ENCODE measurements at regions not wholly inside any gene's neighbourhood (a gene's known extent, or its start where the extent isn't known, plus 50 kb on each side); places are given as distances from the start of the nearest gene placed in this dataset.

DNA sequence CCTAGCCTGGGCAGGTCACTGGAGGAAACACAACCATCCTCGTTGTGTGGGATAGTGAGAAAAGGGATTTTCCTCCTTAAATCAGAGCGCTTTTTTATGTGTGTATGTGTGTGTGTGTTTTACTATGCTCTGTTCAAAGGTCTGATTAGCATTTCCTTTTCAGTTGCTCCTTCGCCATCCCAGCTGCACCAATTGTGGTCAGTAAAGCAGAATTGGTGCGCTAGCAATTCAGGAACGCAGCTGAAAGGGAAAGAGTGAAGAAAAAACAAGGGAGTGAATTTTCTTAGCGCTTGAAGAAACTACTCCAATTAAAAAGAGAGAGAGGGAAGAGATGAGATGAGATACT is 173.3 kb upstream of the PARP11 start:
- Histone ChIP-seq H3K4me3 (replicated peaks in 1 of 3; ENCODE audit: insufficient read depth in 1 of 3, low read depth in 2 of 3, low read length in 3 of 3) (no peak overlapping the region), H3K4me2 (ENCODE audit: low read depth, low read length) (no peak overlapping the region), H3K27ac (ENCODE audit: extremely low read length, insufficient read depth, low read length) (no peak overlapping the region), H3K4me1 (ENCODE audit: insufficient read depth, low read length) (no peaks in the 10 kb centered on the region), H3K9me3 (ENCODE audit: low read length) (no peaks in the 10 kb centered on the region), H2AFZ (ENCODE audit: low read length) (no peak overlapping the region), H3K36me3 (replicated peaks in 1 of 2; ENCODE audit: control insufficient read depth in 1 of 2, insufficient read depth in 2 of 2, low read length in 2 of 2) (no peaks in the 10 kb centered on the region), H3K9ac (ENCODE audit: insufficient read depth, low read depth, low read length) (no peak overlapping the region), H3K27me3 (ENCODE audit: control insufficient read depth in 1 of 2, insufficient read depth in 2 of 2, low read length in 2 of 2) (no peaks in the 10 kb centered on the region), H3K79me2 (ENCODE audit: insufficient read depth, low read length) (no peaks in the 10 kb centered on the region), H4K20me1 (ENCODE audit: insufficient read depth, low read length) (no peaks in the 10 kb centered on the region)
- BruUV-seq (replicated peaks): no TSS peak
- DNase-seq (ENCODE audit: low spot score) (no peak), FAIRE-seq (no peak), ATAC-seq (no peak)
- in situ Hi-C loops (cut with HindIII; ENCODE audit: extremely low pct_ligation_motif_present, low pct_unique_long_range_greater_than_20kb): no loop called here
- CTCF ChIA-PET (ENCODE audit: low intra/inter-chr PET ratio, low total read pairs): no interaction called here
- POLR2A ChIA-PET: no interaction called here
- intact Hi-C loops (cut with micrococcal nuclease; ENCODE audit: unreplicated experiment): no loop called here
- WGBS (ENCODE audit: low lambda C conversion rate): 85% methylated on average over 6 of the region's 6 CpGs
- TF ChIP-seq, protein P1, sequence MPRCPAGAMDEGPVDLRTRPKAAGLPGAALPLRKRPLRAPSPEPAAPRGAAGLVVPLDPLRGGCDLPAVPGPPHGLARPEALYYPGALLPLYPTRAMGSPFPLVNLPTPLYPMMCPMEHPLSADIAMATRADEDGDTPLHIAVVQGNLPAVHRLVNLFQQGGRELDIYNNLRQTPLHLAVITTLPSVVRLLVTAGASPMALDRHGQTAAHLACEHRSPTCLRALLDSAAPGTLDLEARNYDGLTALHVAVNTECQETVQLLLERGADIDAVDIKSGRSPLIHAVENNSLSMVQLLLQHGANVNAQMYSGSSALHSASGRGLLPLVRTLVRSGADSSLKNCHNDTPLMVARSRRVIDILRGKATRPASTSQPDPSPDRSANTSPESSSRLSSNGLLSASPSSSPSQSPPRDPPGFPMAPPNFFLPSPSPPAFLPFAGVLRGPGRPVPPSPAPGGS (CRISPR knock-in tag; IDR thresholded peaks at IDR 0.05): no peak
- TF ChIP-seq ZSCAN31 (CRISPR knock-in tag; IDR thresholded peaks at IDR 0.05; ENCODE audit: low read depth): no peak
- TF ChIP-seq, protein P2, sequence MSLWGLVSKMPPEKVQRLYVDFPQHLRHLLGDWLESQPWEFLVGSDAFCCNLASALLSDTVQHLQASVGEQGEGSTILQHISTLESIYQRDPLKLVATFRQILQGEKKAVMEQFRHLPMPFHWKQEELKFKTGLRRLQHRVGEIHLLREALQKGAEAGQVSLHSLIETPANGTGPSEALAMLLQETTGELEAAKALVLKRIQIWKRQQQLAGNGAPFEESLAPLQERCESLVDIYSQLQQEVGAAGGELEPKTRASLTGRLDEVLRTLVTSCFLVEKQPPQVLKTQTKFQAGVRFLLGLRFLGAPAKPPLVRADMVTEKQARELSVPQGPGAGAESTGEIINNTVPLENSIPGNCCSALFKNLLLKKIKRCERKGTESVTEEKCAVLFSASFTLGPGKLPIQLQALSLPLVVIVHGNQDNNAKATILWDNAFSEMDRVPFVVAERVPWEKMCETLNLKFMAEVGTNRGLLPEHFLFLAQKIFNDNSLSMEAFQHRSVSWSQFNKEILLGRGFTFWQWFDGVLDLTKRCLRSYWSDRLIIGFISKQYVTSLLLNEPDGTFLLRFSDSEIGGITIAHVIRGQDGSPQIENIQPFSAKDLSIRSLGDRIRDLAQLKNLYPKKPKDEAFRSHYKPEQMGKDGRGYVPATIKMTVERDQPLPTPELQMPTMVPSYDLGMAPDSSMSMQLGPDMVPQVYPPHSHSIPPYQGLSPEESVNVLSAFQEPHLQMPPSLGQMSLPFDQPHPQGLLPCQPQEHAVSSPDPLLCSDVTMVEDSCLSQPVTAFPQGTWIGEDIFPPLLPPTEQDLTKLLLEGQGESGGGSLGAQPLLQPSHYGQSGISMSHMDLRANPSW (CRISPR knock-in tag; IDR thresholded peaks at IDR 0.05; ENCODE audit: borderline replicate concordance): no peak
- no peak for TF ChIP-seq GTF2F1 (IDR thresholded peaks at IDR 0.05; ENCODE audit: low read length)
- TF ChIP-seq ZNF333 (CRISPR knock-in tag; IDR thresholded peaks at IDR 0.05; ENCODE audit: borderline replicate concordance): no peak
- TF ChIP-seq MAFG (CRISPR knock-in tag; IDR thresholded peaks at IDR 0.05): no peak
- TF ChIP-seq, protein P3, sequence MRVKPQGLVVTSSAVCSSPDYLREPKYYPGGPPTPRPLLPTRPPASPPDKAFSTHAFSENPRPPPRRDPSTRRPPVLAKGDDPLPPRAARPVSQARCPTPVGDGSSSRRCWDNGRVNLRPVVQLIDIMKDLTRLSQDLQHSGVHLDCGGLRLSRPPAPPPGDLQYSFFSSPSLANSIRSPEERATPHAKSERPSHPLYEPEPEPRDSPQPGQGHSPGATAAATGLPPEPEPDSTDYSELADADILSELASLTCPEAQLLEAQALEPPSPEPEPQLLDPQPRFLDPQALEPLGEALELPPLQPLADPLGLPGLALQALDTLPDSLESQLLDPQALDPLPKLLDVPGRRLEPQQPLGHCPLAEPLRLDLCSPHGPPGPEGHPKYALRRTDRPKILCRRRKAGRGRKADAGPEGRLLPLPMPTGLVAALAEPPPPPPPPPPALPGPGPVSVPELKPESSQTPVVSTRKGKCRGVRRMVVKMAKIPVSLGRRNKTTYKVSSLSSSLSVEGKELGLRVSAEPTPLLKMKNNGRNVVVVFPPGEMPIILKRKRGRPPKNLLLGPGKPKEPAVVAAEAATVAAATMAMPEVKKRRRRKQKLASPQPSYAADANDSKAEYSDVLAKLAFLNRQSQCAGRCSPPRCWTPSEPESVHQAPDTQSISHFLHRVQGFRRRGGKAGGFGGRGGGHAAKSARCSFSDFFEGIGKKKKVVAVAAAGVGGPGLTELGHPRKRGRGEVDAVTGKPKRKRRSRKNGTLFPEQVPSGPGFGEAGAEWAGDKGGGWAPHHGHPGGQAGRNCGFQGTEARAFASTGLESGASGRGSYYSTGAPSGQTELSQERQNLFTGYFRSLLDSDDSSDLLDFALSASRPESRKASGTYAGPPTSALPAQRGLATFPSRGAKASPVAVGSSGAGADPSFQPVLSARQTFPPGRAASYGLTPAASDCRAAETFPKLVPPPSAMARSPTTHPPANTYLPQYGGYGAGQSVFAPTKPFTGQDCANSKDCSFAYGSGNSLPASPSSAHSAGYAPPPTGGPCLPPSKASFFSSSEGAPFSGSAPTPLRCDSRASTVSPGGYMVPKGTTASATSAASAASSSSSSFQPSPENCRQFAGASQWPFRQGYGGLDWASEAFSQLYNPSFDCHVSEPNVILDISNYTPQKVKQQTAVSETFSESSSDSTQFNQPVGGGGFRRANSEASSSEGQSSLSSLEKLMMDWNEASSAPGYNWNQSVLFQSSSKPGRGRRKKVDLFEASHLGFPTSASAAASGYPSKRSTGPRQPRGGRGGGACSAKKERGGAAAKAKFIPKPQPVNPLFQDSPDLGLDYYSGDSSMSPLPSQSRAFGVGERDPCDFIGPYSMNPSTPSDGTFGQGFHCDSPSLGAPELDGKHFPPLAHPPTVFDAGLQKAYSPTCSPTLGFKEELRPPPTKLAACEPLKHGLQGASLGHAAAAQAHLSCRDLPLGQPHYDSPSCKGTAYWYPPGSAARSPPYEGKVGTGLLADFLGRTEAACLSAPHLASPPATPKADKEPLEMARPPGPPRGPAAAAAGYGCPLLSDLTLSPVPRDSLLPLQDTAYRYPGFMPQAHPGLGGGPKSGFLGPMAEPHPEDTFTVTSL (CRISPR knock-in tag; IDR thresholded peaks at IDR 0.05; ENCODE audit: borderline replicate concordance): no peak
- no peak for TF ChIP-seq POLR2G (IDR thresholded peaks at IDR 0.05; ENCODE audit: low read depth, low read length)
- no peak for TF ChIP-seq HOXA7 (CRISPR knock-in tag; IDR thresholded peaks at IDR 0.05)
- TF ChIP-seq, protein P4, sequence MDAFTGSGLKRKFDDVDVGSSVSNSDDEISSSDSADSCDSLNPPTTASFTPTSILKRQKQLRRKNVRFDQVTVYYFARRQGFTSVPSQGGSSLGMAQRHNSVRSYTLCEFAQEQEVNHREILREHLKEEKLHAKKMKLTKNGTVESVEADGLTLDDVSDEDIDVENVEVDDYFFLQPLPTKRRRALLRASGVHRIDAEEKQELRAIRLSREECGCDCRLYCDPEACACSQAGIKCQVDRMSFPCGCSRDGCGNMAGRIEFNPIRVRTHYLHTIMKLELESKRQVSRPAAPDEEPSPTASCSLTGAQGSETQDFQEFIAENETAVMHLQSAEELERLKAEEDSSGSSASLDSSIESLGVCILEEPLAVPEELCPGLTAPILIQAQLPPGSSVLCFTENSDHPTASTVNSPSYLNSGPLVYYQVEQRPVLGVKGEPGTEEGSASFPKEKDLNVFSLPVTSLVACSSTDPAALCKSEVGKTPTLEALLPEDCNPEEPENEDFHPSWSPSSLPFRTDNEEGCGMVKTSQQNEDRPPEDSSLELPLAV (CRISPR knock-in tag; conservative IDR thresholded peaks at IDR 0.05; ENCODE audit: low read depth): no peak
- TF ChIP-seq, protein P5, sequence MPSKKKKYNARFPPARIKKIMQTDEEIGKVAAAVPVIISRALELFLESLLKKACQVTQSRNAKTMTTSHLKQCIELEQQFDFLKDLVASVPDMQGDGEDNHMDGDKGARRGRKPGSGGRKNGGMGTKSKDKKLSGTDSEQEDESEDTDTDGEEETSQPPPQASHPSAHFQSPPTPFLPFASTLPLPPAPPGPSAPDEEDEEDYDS (CRISPR knock-in tag; IDR thresholded peaks at IDR 0.05): no peak
- TF ChIP-seq IRF2 (CRISPR knock-in tag; IDR thresholded peaks at IDR 0.05): no peak
- TF ChIP-seq ZNF652 (CRISPR knock-in tag; IDR thresholded peaks at IDR 0.05; ENCODE audit: borderline replicate concordance, low read depth): no peak
- no peak for TF ChIP-seq ZNF256 (CRISPR knock-in tag; conservative IDR thresholded peaks at IDR 0.05)
